Right cardiac atrium (tissue), 5 donors: ENCODE measurements at regions not wholly inside any gene's neighbourhood (a gene's known extent, or its start where the extent isn't known, plus 50 kb on each side); places are given as distances from the start of the nearest gene placed in this dataset.
"Not testable (repeated sequence)": the region's sequence is repeated elsewhere in the genome, so short reads cannot be mapped to it uniquely, and the experiment has no call there.

ENCODE experiments used
- ATAC-seq, 2 donors: fragments of 200-7000 bp; cut with Tn5 transposase; one replicate each; pipeline versions ENCODE4 v1.8.0 to v1.9.1; 2020; ENCODE audit warnings: moderate library complexity in 2 of 2, mild to moderate bottlenecking in 1 of 2
- DNase-seq, 3 donors: peaks; one replicate each; pipeline ENCODE4 v3.0.0-alpha.2; 2020
- H3K27ac ChIP-seq: one replicate; pipeline ENCODE4 v1.5.1; 2013; ENCODE audit warnings: mild to moderate bottlenecking, low read length, control low read depth, moderate library complexity
- H3K27me3 ChIP-seq: one replicate; pipeline ENCODE4 v1.6.1; 2013; ENCODE audit not compliant: control insufficient read depth, insufficient read depth
- H3K4me1 ChIP-seq: one replicate; pipeline ENCODE4 v1.6.1; 2013; ENCODE audit warnings: low read length; ENCODE audit not compliant: control insufficient read depth, insufficient read depth
- H3K4me3 ChIP-seq: one replicate; pipeline ENCODE4 v1.5.1; 2013; ENCODE audit warnings: low read length, control low read depth
- H3K9me3 ChIP-seq: one replicate; pipeline ENCODE4 v1.6.1; 2013; ENCODE audit warnings: low read length; ENCODE audit not compliant: control insufficient read depth
- WGBS: extraction: QIAGEN DNeasy Blood & Tissue Kit; methylation state at CpG from one replicate; pipeline ENCODE4 v1.1.7; 2013; 5-methylcytosine and 5-hydroxymethylcytosine counted together
- intact Hi-C, 4 donors: fragments of 100-400 bp; cut with DNase I; formaldehyde crosslinking; loops; one replicate each; pipeline versions ENCODE4 v1.11.0 to v1.14.0; 2022 to 2023
- donor health status: healthy with polysubstance abuse.
- donor health status: DM: no; HTN: yes; CAD: no.
- donor health status: DM: no; HTN: no; CAD: no.
- donor health status: DM: no; HTN: yes; CAD: no; lungs with severe emphysema.
- donor health status: DM: yes; HTN: yes; CAD: no.

GRCh38 chr3:197367081-197367780 lies 68.8 kb upstream of the DLG1 start:
- 79% methylated on average over 13 of the region's 13 CpGs for WGBS
- intact Hi-C loops: no loop called here
- H3K27me3 ChIP-seq: no peaks in the 10 kb centered on the region
- no peak overlapping the region for H3K4me3 ChIP-seq
- ATAC-seq: peak in 1 of 2 donors; percentile 40
- H3K9me3 ChIP-seq: no peaks in the 10 kb centered on the region
- peak in 1 of 3 donors; percentile 18 for DNase-seq
- no peaks in the 10 kb centered on the region for H3K4me1 ChIP-seq
- H3K27ac ChIP-seq: no peak overlapping the region

GRCh38 chr3:197366301-197367044 lies 68.1 kb upstream of the DLG1 start:
- WGBS: 84% methylated on average over 13 of the region's 13 CpGs
- Histone ChIP-seq H3K4me3 (no peak overlapping the region), H3K4me1 (no peaks in the 10 kb centered on the region), H3K27me3 (no peaks in the 10 kb centered on the region), H3K9me3 (no peaks in the 10 kb centered on the region), H3K27ac (no peak overlapping the region)
- peak in 1 of 3 donors; percentile 32 for DNase-seq
- intact Hi-C loops: no loop called here
- ATAC-seq: no peak

GRCh38 chr3:197365586-197365985 lies 67.2 kb upstream of the DLG1 start:
- intact Hi-C loops: no loop called here

GRCh38 chr3:197364410-197365071 lies 66.1 kb upstream of the DLG1 start:
- no peak overlapping the region for H3K4me3 ChIP-seq
- ATAC-seq (peak; percentile 38 to 41), DNase-seq (no peak)
- no peaks in the 10 kb centered on the region for H3K27me3 ChIP-seq
- no peak overlapping the region for H3K27ac ChIP-seq
- no peaks in the 10 kb centered on the region for H3K4me1 ChIP-seq
- H3K9me3 ChIP-seq: no peaks in the 10 kb centered on the region
- 78% methylated on average over 9 of the region's 9 CpGs for WGBS
- intact Hi-C loops: no loop called here

More at GRCh38 chr3:197365586-197365985, 67.2 kb upstream of the DLG1 start:
- Histone ChIP-seq H3K9me3 (no peaks in the 10 kb centered on the region), H3K4me1 (no peaks in the 10 kb centered on the region), H3K27me3 (no peaks in the 10 kb centered on the region), H3K27ac (no peak overlapping the region), H3K4me3 (no peak overlapping the region)
- 78% methylated on average over 4 of the region's 4 CpGs for WGBS
- no peak for ATAC-seq
- DNase-seq: no peak

GRCh38 chr3:197363553-197364409 lies 65.4 kb upstream of the DLG1 start:
- no peaks in the 10 kb centered on the region for H3K27me3 ChIP-seq
- no peak overlapping the region for H3K27ac ChIP-seq
- no peak for ATAC-seq
- no peaks in the 10 kb centered on the region for H3K9me3 ChIP-seq
- no peak overlapping the region for H3K4me3 ChIP-seq
- intact Hi-C loops: no loop called here
- H3K4me1 ChIP-seq: no peaks in the 10 kb centered on the region
- WGBS: 84% methylated on average over 14 of the region's 14 CpGs
- DNase-seq: no peak

- no peak overlapping the region for H3K27ac ChIP-seq
- no peaks in the 10 kb centered on the region for H3K27me3 ChIP-seq
- DNase-seq (no peak), ATAC-seq (no peak)
- H3K4me1 ChIP-seq: no peaks in the 10 kb centered on the region
- intact Hi-C loops: no loop called here
- 61% methylated on average over 2 of the region's 2 CpGs for WGBS
- no peaks in the 10 kb centered on the region for H3K9me3 ChIP-seq
- no peak overlapping the region for H3K4me3 ChIP-seq
Observed at GRCh38 chr3:197362081-197362480, 63.7 kb upstream of the DLG1 start.

- DNase-seq, H3K4me3 ChIP-seq, intact Hi-C loops, H3K4me1 ChIP-seq, ATAC-seq, H3K9me3 ChIP-seq, H3K27me3 ChIP-seq, H3K27ac ChIP-seq: not testable (repeated sequence)
- WGBS: 97% methylated on average over 3 of the region's 3 CpGs
Observed at GRCh38 chr3:197360095-197360494, 61.7 kb upstream of the DLG1 start.

GRCh38 chr3:197359476-197359875 lies 61.1 kb upstream of the DLG1 start:
- intact Hi-C loops, ATAC-seq, H3K27ac ChIP-seq, H3K9me3 ChIP-seq, H3K4me1 ChIP-seq, H3K27me3 ChIP-seq, H3K4me3 ChIP-seq, DNase-seq: not testable (repeated sequence)
- 91% methylated on average over 3 of the region's 3 CpGs for WGBS

- Histone ChIP-seq H3K27ac (peak overlapping the region; percentile 34), H3K27me3 (no peaks in the 10 kb centered on the region), H3K4me1 (peaks cover 2% of the 10 kb centered on the region), H3K9me3 (no peaks in the 10 kb centered on the region), H3K4me3 (no peak overlapping the region)
- no peak for DNase-seq
- 95% methylated on average over 5 of the region's 5 CpGs for WGBS
- intact Hi-C loops: no loop called here
- no peak for ATAC-seq
Observed at GRCh38 chr3:197356741-197357140, 58.3 kb upstream of the DLG1 start.

- DNase-seq: peak; percentile 73 to 85 (median 80)
- no peaks in the 10 kb centered on the region for H3K27me3 ChIP-seq
- 58% methylated on average over 14 of the region's 14 CpGs for WGBS
- peaks cover 2% of the 10 kb centered on the region for H3K4me1 ChIP-seq
- intact Hi-C loops: no loop called here
- H3K9me3 ChIP-seq: no peaks in the 10 kb centered on the region
- no peak overlapping the region for H3K4me3 ChIP-seq
- peak overlapping the region; percentile 34 for H3K27ac ChIP-seq
- peak; percentile 78 to 81 for ATAC-seq
Observed at GRCh38 chr3:197356275-197356674, 57.9 kb upstream of the DLG1 start.
